ENCODE measurements at regions not wholly inside any gene's neighbourhood (a gene's known extent, or its start where the extent isn't known, plus 50 kb on each side); places are given as distances from the start of the nearest gene placed in this dataset.

DNA sequence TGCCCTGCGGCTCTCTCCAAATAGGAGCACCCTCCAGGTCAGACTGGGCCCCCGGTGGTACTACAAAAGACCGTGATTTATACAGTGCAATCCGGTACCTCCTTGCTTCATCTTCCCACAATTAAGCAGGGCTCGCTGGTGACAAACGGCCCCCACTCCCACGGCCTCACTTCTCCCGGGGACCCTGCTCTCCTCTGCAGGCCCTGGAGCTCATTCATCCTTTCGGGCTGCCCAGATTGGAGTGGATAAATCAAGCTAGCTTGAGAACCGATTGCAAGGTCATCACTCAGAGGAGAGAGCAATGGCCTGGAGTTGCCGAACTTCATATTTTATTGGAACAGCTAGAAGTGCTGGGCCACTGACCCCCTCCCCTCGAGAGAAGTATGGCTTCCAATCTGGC, 193.5 kb upstream of the IRX6 start:
- TF ChIP-seq, protein P1, sequence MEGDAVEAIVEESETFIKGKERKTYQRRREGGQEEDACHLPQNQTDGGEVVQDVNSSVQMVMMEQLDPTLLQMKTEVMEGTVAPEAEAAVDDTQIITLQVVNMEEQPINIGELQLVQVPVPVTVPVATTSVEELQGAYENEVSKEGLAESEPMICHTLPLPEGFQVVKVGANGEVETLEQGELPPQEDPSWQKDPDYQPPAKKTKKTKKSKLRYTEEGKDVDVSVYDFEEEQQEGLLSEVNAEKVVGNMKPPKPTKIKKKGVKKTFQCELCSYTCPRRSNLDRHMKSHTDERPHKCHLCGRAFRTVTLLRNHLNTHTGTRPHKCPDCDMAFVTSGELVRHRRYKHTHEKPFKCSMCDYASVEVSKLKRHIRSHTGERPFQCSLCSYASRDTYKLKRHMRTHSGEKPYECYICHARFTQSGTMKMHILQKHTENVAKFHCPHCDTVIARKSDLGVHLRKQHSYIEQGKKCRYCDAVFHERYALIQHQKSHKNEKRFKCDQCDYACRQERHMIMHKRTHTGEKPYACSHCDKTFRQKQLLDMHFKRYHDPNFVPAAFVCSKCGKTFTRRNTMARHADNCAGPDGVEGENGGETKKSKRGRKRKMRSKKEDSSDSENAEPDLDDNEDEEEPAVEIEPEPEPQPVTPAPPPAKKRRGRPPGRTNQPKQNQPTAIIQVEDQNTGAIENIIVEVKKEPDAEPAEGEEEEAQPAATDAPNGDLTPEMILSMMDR (IDR thresholded peaks at IDR 0.05; ENCODE audit: insufficient read depth, low read depth, low read length), result no peak
- POLR2A ChIA-PET, result no interaction called here
- Histone ChIP-seq H3K4me3 (ENCODE audit: low read depth, low read length) (no peak overlapping the region), H3K36me3 (ENCODE audit: control insufficient read depth, insufficient read depth, low read length) (no peaks in the 10 kb centered on the region), H3K27me3 (ENCODE audit: control insufficient read depth, insufficient read depth, low read length) (no peaks in the 10 kb centered on the region)
- CTCF ChIA-PET, result no interaction called here
- no peak for DNase-seq (ENCODE audit: low read depth)

DNA sequence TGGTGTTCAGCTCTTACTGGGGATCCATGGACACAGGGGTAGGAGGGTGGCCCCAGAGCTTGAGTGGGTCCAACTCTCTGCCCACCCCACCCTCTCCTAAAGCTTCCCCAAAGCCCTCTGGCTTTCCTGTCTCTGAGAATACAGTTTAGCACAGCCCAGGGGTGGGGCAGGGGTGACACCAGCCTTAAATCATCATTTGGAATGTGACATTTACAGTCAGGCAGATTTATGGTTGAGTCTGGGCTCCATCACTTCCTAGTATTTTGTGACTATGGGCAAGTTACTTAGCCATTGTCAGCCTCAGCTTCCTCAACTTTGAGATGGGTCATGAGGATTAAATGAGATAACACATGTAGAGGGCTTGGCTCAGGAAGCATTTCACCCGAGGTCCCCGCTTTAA, 193.1 kb upstream of the IRX6 start:
- DNase-seq (ENCODE audit: low read depth), result no peak
- ChIA-PET CTCF (no interaction called here), POLR2A (no interaction called here)
- Histone ChIP-seq H3K36me3 (ENCODE audit: control insufficient read depth, insufficient read depth, low read length) (no peaks in the 10 kb centered on the region), H3K27me3 (ENCODE audit: control insufficient read depth, insufficient read depth, low read length) (no peaks in the 10 kb centered on the region), H3K4me3 (ENCODE audit: low read depth, low read length) (no peak overlapping the region)
- TF ChIP-seq, protein P1 (IDR thresholded peaks at IDR 0.05; ENCODE audit: insufficient read depth, low read depth, low read length), result no peak

DNA sequence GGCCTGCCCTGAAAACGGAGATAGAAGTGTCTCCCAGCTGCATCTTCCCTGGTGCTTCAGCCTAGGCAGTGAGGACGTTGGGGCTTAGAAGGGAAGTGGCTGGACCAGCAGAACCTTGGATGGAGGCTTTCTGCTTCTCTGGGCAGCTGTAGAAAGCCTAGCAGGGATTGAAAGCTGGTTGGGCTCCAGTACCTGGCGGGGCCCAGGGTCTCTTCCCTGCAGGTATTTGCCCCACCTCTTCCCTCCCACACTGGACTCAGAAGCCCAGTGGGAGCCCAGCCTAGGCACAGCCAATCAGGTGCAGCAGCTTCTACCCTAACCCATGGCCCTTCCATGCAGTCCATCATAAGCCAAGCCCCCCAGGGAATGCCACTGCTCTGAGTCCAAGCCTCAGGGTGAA, 190.3 kb upstream of the IRX6 start:
- TF ChIP-seq, protein P1 (IDR thresholded peaks at IDR 0.05; ENCODE audit: insufficient read depth, low read depth, low read length), result no peak
- DNase-seq (ENCODE audit: low read depth), result no peak
- no peak overlapping the region for H3K4me3 ChIP-seq (ENCODE audit: low read depth, low read length)
- no peaks in the 10 kb centered on the region for H3K36me3 ChIP-seq (ENCODE audit: control insufficient read depth, insufficient read depth, low read length)
- no peaks in the 10 kb centered on the region for H3K27me3 ChIP-seq (ENCODE audit: control insufficient read depth, insufficient read depth, low read length)
- POLR2A ChIA-PET, result no interaction called here
- CTCF ChIA-PET, result no interaction called here

DNA sequence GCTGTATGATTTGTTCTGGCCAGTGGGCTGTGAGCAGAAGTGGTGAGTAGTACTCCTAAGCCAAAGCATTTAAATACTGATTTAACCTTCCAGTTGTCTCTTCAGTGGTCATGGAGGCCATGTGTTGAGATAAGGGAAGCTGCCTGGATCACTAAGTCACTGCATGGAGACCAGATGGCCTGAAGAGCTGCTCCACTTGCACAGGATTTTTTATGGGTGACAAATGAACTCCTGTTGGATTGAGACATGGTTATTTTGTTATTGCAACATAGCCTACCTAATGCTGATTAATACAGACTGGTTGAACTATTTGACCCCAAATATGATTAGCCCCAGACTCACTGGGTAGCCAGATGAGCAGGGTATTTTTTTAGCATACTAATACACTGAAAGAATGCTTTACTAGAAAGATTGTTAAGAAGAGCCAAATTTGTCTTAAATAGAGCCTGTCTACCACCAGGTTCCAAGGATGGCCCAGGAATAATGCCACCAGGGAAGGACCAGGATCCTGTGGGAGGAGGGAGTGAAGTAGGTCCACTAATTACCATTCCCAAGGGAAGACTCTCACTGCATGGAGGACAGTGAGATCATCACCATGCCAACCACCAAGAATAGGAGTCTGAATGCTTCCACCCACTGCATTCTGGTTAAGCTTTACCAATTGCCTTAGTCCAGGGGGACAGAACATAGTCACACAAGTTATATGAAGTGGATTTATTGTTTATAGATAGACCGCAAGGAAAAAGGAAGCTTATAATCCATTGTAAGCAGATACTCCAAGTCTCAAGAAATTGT, 187.4 kb upstream of the IRX6 start:
- Histone ChIP-seq H3K36me3 (ENCODE audit: control insufficient read depth, insufficient read depth, low read length) (no peaks in the 10 kb centered on the region), H3K27me3 (ENCODE audit: control insufficient read depth, insufficient read depth, low read length) (no peaks in the 10 kb centered on the region), H3K4me3 (ENCODE audit: low read depth, low read length) (no peak overlapping the region)
- POLR2A ChIA-PET, result no interaction called here
- CTCF ChIA-PET, result no interaction called here
- TF ChIP-seq, protein P1 (IDR thresholded peaks at IDR 0.05; ENCODE audit: insufficient read depth, low read depth, low read length), result no peak
- no peak for DNase-seq (ENCODE audit: low read depth)

DNA sequence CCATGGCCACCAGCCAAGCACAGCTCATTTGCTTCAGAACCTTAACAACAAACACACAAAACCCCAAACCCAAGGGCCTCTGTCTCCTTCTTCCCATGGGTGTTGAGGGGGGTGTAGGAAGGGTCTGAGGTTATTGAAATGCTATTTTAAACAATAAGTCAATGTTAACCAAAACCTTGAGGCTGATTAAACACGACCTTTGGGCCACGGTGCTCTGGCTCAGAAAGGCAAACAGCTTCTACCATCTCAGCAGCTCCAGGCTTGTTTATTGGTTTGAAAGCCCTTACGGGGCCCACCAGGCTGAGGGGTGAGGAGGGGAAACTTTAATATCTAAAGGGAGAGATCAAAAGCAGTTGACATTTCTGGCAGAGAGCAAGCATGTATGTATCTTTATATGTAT, 185.7 kb upstream of the IRX6 start:
- ChIA-PET CTCF (no interaction called here), POLR2A (no interaction called here)
- TF ChIP-seq, protein P1 (IDR thresholded peaks at IDR 0.05; ENCODE audit: insufficient read depth, low read depth, low read length), result no peak
- H3K4me3 ChIP-seq (ENCODE audit: low read depth, low read length), result no peak overlapping the region
- no peak for DNase-seq (ENCODE audit: low read depth)
- H3K27me3 ChIP-seq (ENCODE audit: control insufficient read depth, insufficient read depth, low read length), result no peaks in the 10 kb centered on the region
- no peaks in the 10 kb centered on the region for H3K36me3 ChIP-seq (ENCODE audit: control insufficient read depth, insufficient read depth, low read length)

Measured in BJ (cell line).